Ishikawa (cell line): ENCODE measurements at regions not wholly inside any gene's neighbourhood (a gene's known extent, or its start where the extent isn't known, plus 50 kb on each side); places are given as distances from the start of the nearest gene placed in this dataset.

Source experiments
- CEBPB ChIP-seq: IDR thresholded peaks from 2 replicates; pipeline ENCODE4 v1.6.1; 2012
- CREB1 ChIP-seq: IDR thresholded peaks from 2 replicates; pipeline ENCODE4 v1.6.1; 2012; ENCODE audit warnings: low read depth
- EGR1 ChIP-seq: IDR thresholded peaks from 2 replicates; pipeline ENCODE4 v1.6.1; 2012
- EP300 ChIP-seq: IDR thresholded peaks from 2 replicates; pipeline ENCODE4 v1.6.1; 2012; ENCODE audit warnings: borderline replicate concordance
- FOXM1 ChIP-seq: IDR thresholded peaks from 2 replicates; pipeline ENCODE4 v1.6.1; 2012; ENCODE audit warnings: low read depth, borderline replicate concordance
- MAX ChIP-seq: IDR thresholded peaks from 2 replicates; pipeline ENCODE4 v1.6.1; 2012
- NFIC ChIP-seq: IDR thresholded peaks from 2 replicates; pipeline ENCODE4 v1.6.1; 2012
- RAD21 ChIP-seq: IDR thresholded peaks from 2 replicates; pipeline ENCODE4 v1.6.1; 2012; ENCODE audit warnings: low read depth
- TAF1 ChIP-seq: IDR thresholded peaks from 2 replicates; pipeline ENCODE4 v1.6.1; 2012; ENCODE audit warnings: low read depth, mild to moderate bottlenecking
- TCF12 ChIP-seq: IDR thresholded peaks from 2 replicates; pipeline ENCODE4 v1.6.1; 2012; ENCODE audit warnings: low read depth
- TEAD4 ChIP-seq: IDR thresholded peaks from 2 replicates; pipeline ENCODE4 v1.6.1; 2012
- YY1 ChIP-seq: IDR thresholded peaks from 2 replicates; pipeline ENCODE4 v1.6.1; 2012; ENCODE audit warnings: low read depth
- ZBTB7A ChIP-seq: IDR thresholded peaks from 2 replicates; pipeline ENCODE4 v1.6.1; 2012; ENCODE audit warnings: low read depth
- TF ChIP-seq, protein P1 (sequence below): IDR thresholded peaks from 2 replicates; pipeline ENCODE4 v1.6.1; 2012; ENCODE audit warnings: low read depth, mild to moderate bottlenecking
- TF ChIP-seq, protein P2 (sequence below): IDR thresholded peaks from 2 replicates; pipeline ENCODE4 v1.6.1; 2012

GRCh38 chr20:61134296-61135030, 117.6 kb upstream of the CDH4 start:
- TF ChIP-seq NFIC (no peak), YY1 (no peak), TEAD4 (no peak), FOXM1 (no peak), MAX (no peak)

- no peak for TF ChIP-seq FOXM1
- TF ChIP-seq, protein P1, sequence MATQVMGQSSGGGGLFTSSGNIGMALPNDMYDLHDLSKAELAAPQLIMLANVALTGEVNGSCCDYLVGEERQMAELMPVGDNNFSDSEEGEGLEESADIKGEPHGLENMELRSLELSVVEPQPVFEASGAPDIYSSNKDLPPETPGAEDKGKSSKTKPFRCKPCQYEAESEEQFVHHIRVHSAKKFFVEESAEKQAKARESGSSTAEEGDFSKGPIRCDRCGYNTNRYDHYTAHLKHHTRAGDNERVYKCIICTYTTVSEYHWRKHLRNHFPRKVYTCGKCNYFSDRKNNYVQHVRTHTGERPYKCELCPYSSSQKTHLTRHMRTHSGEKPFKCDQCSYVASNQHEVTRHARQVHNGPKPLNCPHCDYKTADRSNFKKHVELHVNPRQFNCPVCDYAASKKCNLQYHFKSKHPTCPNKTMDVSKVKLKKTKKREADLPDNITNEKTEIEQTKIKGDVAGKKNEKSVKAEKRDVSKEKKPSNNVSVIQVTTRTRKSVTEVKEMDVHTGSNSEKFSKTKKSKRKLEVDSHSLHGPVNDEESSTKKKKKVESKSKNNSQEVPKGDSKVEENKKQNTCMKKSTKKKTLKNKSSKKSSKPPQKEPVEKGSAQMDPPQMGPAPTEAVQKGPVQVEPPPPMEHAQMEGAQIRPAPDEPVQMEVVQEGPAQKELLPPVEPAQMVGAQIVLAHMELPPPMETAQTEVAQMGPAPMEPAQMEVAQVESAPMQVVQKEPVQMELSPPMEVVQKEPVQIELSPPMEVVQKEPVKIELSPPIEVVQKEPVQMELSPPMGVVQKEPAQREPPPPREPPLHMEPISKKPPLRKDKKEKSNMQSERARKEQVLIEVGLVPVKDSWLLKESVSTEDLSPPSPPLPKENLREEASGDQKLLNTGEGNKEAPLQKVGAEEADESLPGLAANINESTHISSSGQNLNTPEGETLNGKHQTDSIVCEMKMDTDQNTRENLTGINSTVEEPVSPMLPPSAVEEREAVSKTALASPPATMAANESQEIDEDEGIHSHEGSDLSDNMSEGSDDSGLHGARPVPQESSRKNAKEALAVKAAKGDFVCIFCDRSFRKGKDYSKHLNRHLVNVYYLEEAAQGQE = no peak
- no peak for TF ChIP-seq CREB1
- no peak for TF ChIP-seq ZBTB7A
- TF ChIP-seq YY1 = no peak
- TF ChIP-seq MAX = no peak
- TF ChIP-seq TCF12 = no peak
- no peak for TF ChIP-seq RAD21
- TF ChIP-seq, protein P2, sequence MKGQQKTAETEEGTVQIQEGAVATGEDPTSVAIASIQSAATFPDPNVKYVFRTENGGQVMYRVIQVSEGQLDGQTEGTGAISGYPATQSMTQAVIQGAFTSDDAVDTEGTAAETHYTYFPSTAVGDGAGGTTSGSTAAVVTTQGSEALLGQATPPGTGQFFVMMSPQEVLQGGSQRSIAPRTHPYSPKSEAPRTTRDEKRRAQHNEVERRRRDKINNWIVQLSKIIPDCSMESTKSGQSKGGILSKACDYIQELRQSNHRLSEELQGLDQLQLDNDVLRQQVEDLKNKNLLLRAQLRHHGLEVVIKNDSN = no peak
- no peak for TF ChIP-seq CEBPB
- no peak for TF ChIP-seq TEAD4
- TF ChIP-seq EP300 = no peak
- no peak for TF ChIP-seq TAF1
- TF ChIP-seq NFIC = no peak
- TF ChIP-seq EGR1 = no peak
These were observed 116.8 kb upstream of the CDH4 start for GRCh38 chr20:61135266-61135665.

- TF ChIP-seq CEBPB (no peak), NFIC (no peak), YY1 (no peak), ZBTB7A (no peak), EP300 (no peak), TCF12 (no peak), TAF1 (no peak), EGR1 (no peak), CREB1 (no peak), TEAD4 (no peak), FOXM1 (no peak), MAX (no peak), RAD21 (no peak)
- TF ChIP-seq, protein P1 = no peak
- TF ChIP-seq, protein P2 = no peak
These were observed 116.1 kb upstream of the CDH4 start for GRCh38 chr20:61135968-61136367.

GRCh38 chr20:61138566-61138965, 113.5 kb upstream of the CDH4 start:
- TF ChIP-seq ZBTB7A (no peak), MAX (no peak), EP300 (no peak), FOXM1 (no peak), CREB1 (no peak), TCF12 (no peak), TEAD4 (no peak), TAF1 (no peak), EGR1 (no peak), YY1 (no peak), NFIC (no peak), RAD21 (no peak), CEBPB (no peak)
- TF ChIP-seq, protein P2 = no peak
- TF ChIP-seq, protein P1 = no peak
